ENCODE measurements at regions not wholly inside any gene's neighbourhood (a gene's known extent, or its start where the extent isn't known, plus 50 kb on each side); places are given as distances from the start of the nearest gene placed in this dataset.

- no peaks in the 10 kb centered on the region for H3K27me3 ChIP-seq (replicated peaks; ENCODE audit: insufficient read depth)
- H3K9me2 ChIP-seq (ENCODE audit: insufficient read depth), result no peaks in the 10 kb centered on the region
- 0 out of 2 replicates have a peak overlapping the region, but pooled peaks have one; percentile 9 for H2AFZ ChIP-seq
- H3K36me3 ChIP-seq (ENCODE audit: low read depth), result no peaks in the 10 kb centered on the region
- no peak overlapping the region for H3K4me2 ChIP-seq (ENCODE audit: unreplicated experiment)
- H3K9me3 ChIP-seq (ENCODE audit: low read depth), result no peaks in the 10 kb centered on the region
- in situ Hi-C loops (cut with MboI), result no loop called here
- H3K79me2 ChIP-seq (ENCODE audit: insufficient read depth), result no peaks in the 10 kb centered on the region
- 4 to 10% methylated on average over 8 of the region's 8 CpGs for WGBS, 2 experiments (ENCODE audit: low coverage in 1 of 2, low lambda C conversion rate in 2 of 2, missing lambda C conversion rate in 2 of 2)
- no peaks in the 10 kb centered on the region for H3F3A ChIP-seq (ENCODE audit: insufficient read depth)
- H4K20me1 ChIP-seq (ENCODE audit: insufficient read depth), result no peaks in the 10 kb centered on the region
- TF ChIP-seq EZH2 (IDR thresholded peaks at IDR 0.05; ENCODE audit: insufficient read depth, poor library complexity, severe bottlenecking) (no peak), EZH2phosphoT487 (IDR thresholded peaks at IDR 0.05; ENCODE audit: insufficient read depth, low read depth) (no peak)
- no peak overlapping the region for H3K4me3 ChIP-seq
- H3K4me1 ChIP-seq (ENCODE audit: insufficient read depth), result peaks cover 10% of the 10 kb centered on the region; the same call in 1 of the 2 replicates
- no peak overlapping the region for H3K27ac ChIP-seq
- no peak overlapping the region for H3K9ac ChIP-seq
- peak; percentile 60 for DNase-seq
Observed at GRCh38 chr12:110794623-110795280, 52.0 kb upstream of the CCDC63 start.

- Histone ChIP-seq H3K4me1 (ENCODE audit: insufficient read depth) (peaks cover 10% of the 10 kb centered on the region; the same call in 1 of the 2 replicates), H3K4me2 (ENCODE audit: unreplicated experiment) (no peak overlapping the region), H3F3A (ENCODE audit: insufficient read depth) (no peaks in the 10 kb centered on the region), H3K9me2 (ENCODE audit: insufficient read depth) (no peaks in the 10 kb centered on the region), H2AFZ (no peak overlapping the region), H4K20me1 (ENCODE audit: insufficient read depth) (no peaks in the 10 kb centered on the region), H3K79me2 (ENCODE audit: insufficient read depth) (no peaks in the 10 kb centered on the region), H3K9ac (no peak overlapping the region), H3K4me3 (no peak overlapping the region), H3K27me3 (replicated peaks; ENCODE audit: insufficient read depth) (no peaks in the 10 kb centered on the region), H3K9me3 (ENCODE audit: low read depth) (no peaks in the 10 kb centered on the region), H3K36me3 (ENCODE audit: low read depth) (no peaks in the 10 kb centered on the region), H3K27ac (no peak overlapping the region)
- DNase-seq, result peak; percentile 19
- TF ChIP-seq EZH2phosphoT487 (IDR thresholded peaks at IDR 0.05; ENCODE audit: insufficient read depth, low read depth) (no peak), EZH2 (IDR thresholded peaks at IDR 0.05; ENCODE audit: insufficient read depth, poor library complexity, severe bottlenecking) (no peak)
- 62 to 69% methylated on average over 8 of the region's 8 CpGs for WGBS, 2 experiments (ENCODE audit: low coverage in 1 of 2, low lambda C conversion rate in 2 of 2, missing lambda C conversion rate in 2 of 2)
- in situ Hi-C loops (cut with MboI), result no loop called here
Observed at GRCh38 chr12:110796952-110797351, 49.8 kb upstream of the CCDC63 start.

Data from GM23248 (cell line).